ENCODE measurements at regions not wholly inside any gene's neighbourhood (a gene's known extent, or its start where the extent isn't known, plus 50 kb on each side); places are given as distances from the start of the nearest gene placed in this dataset.

GRCh38 chr3:41029356-41029755 is 169.9 kb upstream of the CTNNB1 start:
- no peaks in the 10 kb centered on the region for H3K4me1 Mint-ChIP-seq
- H3K27ac Mint-ChIP-seq = no peak overlapping the region
- peaks cover 4% of the 10 kb centered on the region for H3K27me3 Mint-ChIP-seq
- H3K9me3 Mint-ChIP-seq = no peaks in the 10 kb centered on the region
- H3K4me3 Mint-ChIP-seq = no peak overlapping the region
- no peak for DNase-seq
- no peak for ATAC-seq
- H3K36me3 Mint-ChIP-seq (ENCODE audit: low read depth) = no peaks in the 10 kb centered on the region

GRCh38 chr3:41030220-41030619 is 169.1 kb upstream of the CTNNB1 start:
- DNase-seq (no peak), ATAC-seq (no peak)
- H3K4me3 Mint-ChIP-seq = no peak overlapping the region
- no peak overlapping the region for H3K27ac Mint-ChIP-seq
- no peaks in the 10 kb centered on the region for H3K36me3 Mint-ChIP-seq (ENCODE audit: low read depth)
- H3K9me3 Mint-ChIP-seq = no peaks in the 10 kb centered on the region
- peaks cover 6% of the 10 kb centered on the region for H3K27me3 Mint-ChIP-seq
- H3K4me1 Mint-ChIP-seq = no peaks in the 10 kb centered on the region

- no peaks in the 10 kb centered on the region for H3K4me1 Mint-ChIP-seq
- H3K9me3 Mint-ChIP-seq = no peaks in the 10 kb centered on the region
- peaks cover 7% of the 10 kb centered on the region for H3K27me3 Mint-ChIP-seq
- no peak overlapping the region for H3K4me3 Mint-ChIP-seq
- ATAC-seq = no peak
- DNase-seq = no peak
- no peak overlapping the region for H3K27ac Mint-ChIP-seq
- H3K36me3 Mint-ChIP-seq (ENCODE audit: low read depth) = no peaks in the 10 kb centered on the region
Observed at GRCh38 chr3:41031401-41031800, 167.9 kb upstream of the CTNNB1 start.

GRCh38 chr3:41033956-41034519 is 165.3 kb upstream of the CTNNB1 start:
- no peak for DNase-seq
- Mint-ChIP-seq H3K4me3 (no peak overlapping the region), H3K9me3 (no peaks in the 10 kb centered on the region), H3K36me3 (ENCODE audit: low read depth) (no peaks in the 10 kb centered on the region), H3K4me1 (no peaks in the 10 kb centered on the region), H3K27me3 (peaks cover 13% of the 10 kb centered on the region), H3K27ac (no peak overlapping the region)
- ATAC-seq = no peak

- no peak for DNase-seq
- Mint-ChIP-seq H3K27ac (no peak overlapping the region), H3K4me3 (no peak overlapping the region), H3K27me3 (peaks cover 11% of the 10 kb centered on the region), H3K9me3 (no peaks in the 10 kb centered on the region), H3K4me1 (no peaks in the 10 kb centered on the region), H3K36me3 (ENCODE audit: low read depth) (no peaks in the 10 kb centered on the region)
- ATAC-seq = no peak
Observed at GRCh38 chr3:41035456-41036022, 163.8 kb upstream of the CTNNB1 start.

GRCh38 chr3:41037651-41038334 is 161.5 kb upstream of the CTNNB1 start:
- ATAC-seq (no peak), DNase-seq (no peak)
- Mint-ChIP-seq H3K4me1 (no peaks in the 10 kb centered on the region), H3K27ac (no peak overlapping the region), H3K36me3 (ENCODE audit: low read depth) (no peaks in the 10 kb centered on the region), H3K4me3 (no peak overlapping the region), H3K9me3 (no peaks in the 10 kb centered on the region), H3K27me3 (peaks cover 11% of the 10 kb centered on the region)

GRCh38 chr3:41040256-41040655 is 159.0 kb upstream of the CTNNB1 start:
- ATAC-seq = no peak
- H3K27me3 Mint-ChIP-seq = peaks cover 9% of the 10 kb centered on the region
- no peak for DNase-seq
- H3K9me3 Mint-ChIP-seq = no peaks in the 10 kb centered on the region
- H3K36me3 Mint-ChIP-seq (ENCODE audit: low read depth) = no peaks in the 10 kb centered on the region
- H3K4me1 Mint-ChIP-seq = no peaks in the 10 kb centered on the region
- H3K27ac Mint-ChIP-seq = no peak overlapping the region
- H3K4me3 Mint-ChIP-seq = no peak overlapping the region

- Mint-ChIP-seq H3K9me3 (no peaks in the 10 kb centered on the region), H3K4me3 (no peak overlapping the region)
Observed at GRCh38 chr3:41041462-41041861, 157.8 kb upstream of the CTNNB1 start.

GRCh38 chr3:41041899-41042298 is 157.4 kb upstream of the CTNNB1 start:
- Mint-ChIP-seq H3K36me3 (ENCODE audit: low read depth) (no peaks in the 10 kb centered on the region), H3K4me3 (no peak overlapping the region), H3K27ac (no peak overlapping the region), H3K9me3 (no peaks in the 10 kb centered on the region), H3K27me3 (peaks cover 7% of the 10 kb centered on the region), H3K4me1 (no peaks in the 10 kb centered on the region)
- no peak for DNase-seq
- ATAC-seq = no peak

More at GRCh38 chr3:41041462-41041861, 157.8 kb upstream of the CTNNB1 start:
- DNase-seq (no peak), ATAC-seq (no peak)
- H3K4me1 Mint-ChIP-seq = no peaks in the 10 kb centered on the region
- H3K27me3 Mint-ChIP-seq = peaks cover 8% of the 10 kb centered on the region
- no peak overlapping the region for H3K27ac Mint-ChIP-seq
- H3K36me3 Mint-ChIP-seq (ENCODE audit: low read depth) = no peaks in the 10 kb centered on the region

GRCh38 chr3:41044523-41044922 is 154.8 kb upstream of the CTNNB1 start:
- peaks cover 5% of the 10 kb centered on the region for H3K27me3 Mint-ChIP-seq
- no peaks in the 10 kb centered on the region for H3K9me3 Mint-ChIP-seq
- H3K4me1 Mint-ChIP-seq = no peaks in the 10 kb centered on the region
- H3K27ac Mint-ChIP-seq = no peak overlapping the region
- ATAC-seq (no peak), DNase-seq (no peak)
- no peak overlapping the region for H3K4me3 Mint-ChIP-seq
- H3K36me3 Mint-ChIP-seq (ENCODE audit: low read depth) = no peaks in the 10 kb centered on the region

GRCh38 chr3:41045491-41045890 is 153.8 kb upstream of the CTNNB1 start:
- no peaks in the 10 kb centered on the region for H3K36me3 Mint-ChIP-seq (ENCODE audit: low read depth)
- no peaks in the 10 kb centered on the region for H3K9me3 Mint-ChIP-seq

GRCh38 chr3:41050144-41050543 is 149.2 kb upstream of the CTNNB1 start:
- Mint-ChIP-seq H3K36me3 (ENCODE audit: low read depth) (no peaks in the 10 kb centered on the region), H3K27ac (no peak overlapping the region), H3K4me3 (no peak overlapping the region), H3K27me3 (peaks cover 6% of the 10 kb centered on the region), H3K9me3 (no peaks in the 10 kb centered on the region), H3K4me1 (no peaks in the 10 kb centered on the region)
- DNase-seq (no peak), ATAC-seq (no peak)

More at GRCh38 chr3:41045491-41045890, 153.8 kb upstream of the CTNNB1 start:
- Mint-ChIP-seq H3K4me1 (no peaks in the 10 kb centered on the region), H3K27ac (no peak overlapping the region), H3K27me3 (peaks cover 5% of the 10 kb centered on the region), H3K4me3 (no peak overlapping the region)
- no peak for DNase-seq
- no peak for ATAC-seq

GRCh38 chr3:41053220-41053619 is 146.1 kb upstream of the CTNNB1 start:
- DNase-seq (peak; percentile 23), ATAC-seq (peak; percentile 87)

GRCh38 chr3:41060106-41060505 is 139.2 kb upstream of the CTNNB1 start:
- Mint-ChIP-seq H3K27me3 (peaks cover 9% of the 10 kb centered on the region), H3K4me1 (no peaks in the 10 kb centered on the region), H3K36me3 (ENCODE audit: low read depth) (no peaks in the 10 kb centered on the region), H3K27ac (no peak overlapping the region), H3K4me3 (no peak overlapping the region), H3K9me3 (no peaks in the 10 kb centered on the region)
- ATAC-seq = no peak
- DNase-seq = no peak

More at GRCh38 chr3:41053220-41053619, 146.1 kb upstream of the CTNNB1 start:
- H3K4me3 Mint-ChIP-seq = no peak overlapping the region
- H3K9me3 Mint-ChIP-seq = no peaks in the 10 kb centered on the region
- no peak overlapping the region for H3K27ac Mint-ChIP-seq
- no peaks in the 10 kb centered on the region for H3K36me3 Mint-ChIP-seq (ENCODE audit: low read depth)
- peaks cover 6% of the 10 kb centered on the region for H3K27me3 Mint-ChIP-seq
- H3K4me1 Mint-ChIP-seq = no peaks in the 10 kb centered on the region

GRCh38 chr3:41064070-41064469 is 135.2 kb upstream of the CTNNB1 start:
- H3K36me3 Mint-ChIP-seq (ENCODE audit: low read depth) = no peaks in the 10 kb centered on the region
- H3K4me3 Mint-ChIP-seq = no peak overlapping the region
- H3K27ac Mint-ChIP-seq = no peak overlapping the region
- peaks cover 9% of the 10 kb centered on the region for H3K27me3 Mint-ChIP-seq
- no peaks in the 10 kb centered on the region for H3K4me1 Mint-ChIP-seq
- no peaks in the 10 kb centered on the region for H3K9me3 Mint-ChIP-seq
- ATAC-seq (no peak), DNase-seq (no peak)

All from activated naive CD8-positive, alpha-beta T cell treated with anti-CD3 and anti-CD28 coated beads, Interleukin-2, amount 50 U/mL, for 24 hours (primary cell).